WTC11 (cell line): ENCODE measurements at regions not wholly inside any gene's neighbourhood (a gene's known extent, or its start where the extent isn't known, plus 50 kb on each side); places are given as distances from the start of the nearest gene placed in this dataset.

Source experiments
- ATAC-seq: fragments of 200-7000 bp; cut with Tn5 transposase; 2 replicates; pipeline ENCODE4 v1.10.0; 2021; ENCODE audit warnings: mild to moderate bottlenecking, moderate library complexity
- CTCF ChIA-PET: fragments of 300-600 bp; sonication (Branson Sonifier 250); formaldehyde crosslinking; loops from one replicate; lab custom pipeline; 2021; ENCODE audit warnings: antibody characterized with exemption; lab: Charles Lee
- POLR2A ChIA-PET: fragments of 350-600 bp; sonication (Branson Sonifier 250); formaldehyde crosslinking; loops from one replicate; lab custom pipeline; 2021; ENCODE audit warnings: antibody characterized with exemption; lab: Charles Lee
- DNase-seq: peaks from one replicate; pipeline ENCODE4 v3.0.0; 2021; ENCODE audit warnings: low spot score
- H3K27ac Mint-ChIP-seq: 2 replicates; pipeline ENCODE4 v1.8.0; 2021; ENCODE audit warnings: mixed read lengths
- H3K27me3 Mint-ChIP-seq: 2 replicates; pipeline ENCODE4 v1.8.0; 2021; ENCODE audit warnings: low read depth, mild to moderate bottlenecking, moderate library complexity, mixed read lengths
- H3K36me3 Mint-ChIP-seq: 2 replicates; pipeline ENCODE4 v1.8.0; 2021; ENCODE audit warnings: mixed read lengths
- H3K4me1 Mint-ChIP-seq: 2 replicates; pipeline ENCODE4 v1.8.0; 2022; ENCODE audit warnings: mixed read lengths
- H3K4me3 Mint-ChIP-seq: 2 replicates; pipeline ENCODE4 v1.8.0; 2021; ENCODE audit warnings: mild to moderate bottlenecking, moderate library complexity, mixed read lengths
- H3K9me3 Mint-ChIP-seq: 2 replicates; pipeline ENCODE4 v1.8.0; 2021; ENCODE audit warnings: mixed read lengths
- CREB1 ChIP-seq: sonication (generic); formaldehyde crosslinking; IDR thresholded peaks from 2 replicates; pipeline ENCODE4 v1.8.0; 2023; ENCODE audit warnings: mild to moderate bottlenecking, missing genetic modification reagents
- CREM ChIP-seq: sonication (generic); formaldehyde crosslinking; IDR thresholded peaks from 2 replicates; pipeline ENCODE4 v1.8.1; 2022; ENCODE audit warnings: mild to moderate bottlenecking, missing genetic modification reagents, moderate library complexity
- ELF4 ChIP-seq: sonication (generic); formaldehyde crosslinking; IDR thresholded peaks from 2 replicates; pipeline ENCODE4 v1.8.1; 2022; ENCODE audit warnings: low read depth, mild to moderate bottlenecking, moderate library complexity, missing genetic modification reagents
- IRF2 ChIP-seq: sonication (generic); formaldehyde crosslinking; IDR thresholded peaks from 2 replicates; pipeline ENCODE4 v1.8.0; 2022; ENCODE audit warnings: low read depth, missing genetic modification reagents, borderline replicate concordance
- JUN ChIP-seq: sonication (generic); formaldehyde crosslinking; IDR thresholded peaks from 2 replicates; pipeline ENCODE4 v1.8.0; 2023; ENCODE audit warnings: mild to moderate bottlenecking, missing genetic modification reagents
- NFE2L1 ChIP-seq: sonication (generic); formaldehyde crosslinking; IDR thresholded peaks from 2 replicates; pipeline ENCODE4 v1.8.1; 2023; ENCODE audit warnings: missing genetic modification reagents
- OVOL2 ChIP-seq: fragments of 250-450 bp; sonication (Bioruptor Pico); IDR thresholded peaks from 2 replicates; pipeline ENCODE4 v1.9.0; 2021; ENCODE audit warnings: mild to moderate bottlenecking, borderline replicate concordance
- RELA ChIP-seq: sonication (generic); formaldehyde crosslinking; IDR thresholded peaks from 2 replicates; pipeline ENCODE4 v1.8.1; 2022; ENCODE audit warnings: missing genetic modification reagents, mild to moderate bottlenecking, borderline replicate concordance
- ZNF317 ChIP-seq: sonication (generic); formaldehyde crosslinking; IDR thresholded peaks from 2 replicates; pipeline ENCODE4 v1.8.1; 2023; ENCODE audit warnings: low read depth, mild to moderate bottlenecking, moderate library complexity, missing genetic modification reagents, borderline replicate concordance
- TF ChIP-seq, protein P1 (sequence below): sonication (generic); formaldehyde crosslinking; IDR thresholded peaks from 2 replicates; pipeline ENCODE4 v1.8.1; 2022; ENCODE audit warnings: mild to moderate bottlenecking, missing genetic modification reagents, moderate library complexity, borderline replicate concordance
- TF ChIP-seq, protein P2 (sequence below): sonication (generic); formaldehyde crosslinking; IDR thresholded peaks from 2 replicates; pipeline ENCODE4 v1.8.0; 2022; ENCODE audit warnings: missing genetic modification reagents
- TF ChIP-seq, protein P3 (sequence below): fragments of 250-450 bp; sonication (Bioruptor Pico); IDR thresholded peaks from 2 replicates; pipeline ENCODE4 v1.9.0; 2021; ENCODE audit warnings: mild to moderate bottlenecking, borderline replicate concordance
- TF ChIP-seq, protein P4 (sequence below): sonication (generic); formaldehyde crosslinking; IDR thresholded peaks from 2 replicates; pipeline ENCODE4 v1.8.1; 2022; ENCODE audit warnings: low read depth, missing genetic modification reagents, borderline replicate concordance
- TF ChIP-seq, protein P5 (sequence below): sonication (generic); formaldehyde crosslinking; IDR thresholded peaks from 2 replicates; pipeline ENCODE4 v1.8.1; 2022; ENCODE audit warnings: low read depth, mild to moderate bottlenecking, moderate library complexity, missing genetic modification reagents, borderline replicate concordance
- TF ChIP-seq, protein P6 (sequence below): fragments of 200-600 bp; IDR thresholded peaks from 2 replicates; pipeline ENCODE4 v1.8.0; 2022; ENCODE audit warnings: antibody characterized with exemption
- TF ChIP-seq, protein P7 (sequence below): sonication (generic); formaldehyde crosslinking; IDR thresholded peaks from 2 replicates; pipeline ENCODE4 v1.8.0; 2022; ENCODE audit warnings: mild to moderate bottlenecking, missing genetic modification reagents
- TF ChIP-seq, protein P8 (sequence below): sonication (generic); formaldehyde crosslinking; conservative IDR thresholded peaks from 2 replicates; pipeline ENCODE4 v1.8.1; 2022; ENCODE audit warnings: mild to moderate bottlenecking, missing genetic modification reagents
- TF ChIP-seq, protein P9 (sequence below): sonication (generic); formaldehyde crosslinking; IDR thresholded peaks from 2 replicates; pipeline ENCODE4 v1.8.1; 2023; ENCODE audit warnings: mild to moderate bottlenecking, missing genetic modification reagents
- TF ChIP-seq, protein P10 (sequence below): fragments of 250-450 bp; sonication (Bioruptor Pico); conservative IDR thresholded peaks from 2 replicates; pipeline ENCODE4 v1.9.0; 2021; ENCODE audit warnings: mild to moderate bottlenecking

DNA sequence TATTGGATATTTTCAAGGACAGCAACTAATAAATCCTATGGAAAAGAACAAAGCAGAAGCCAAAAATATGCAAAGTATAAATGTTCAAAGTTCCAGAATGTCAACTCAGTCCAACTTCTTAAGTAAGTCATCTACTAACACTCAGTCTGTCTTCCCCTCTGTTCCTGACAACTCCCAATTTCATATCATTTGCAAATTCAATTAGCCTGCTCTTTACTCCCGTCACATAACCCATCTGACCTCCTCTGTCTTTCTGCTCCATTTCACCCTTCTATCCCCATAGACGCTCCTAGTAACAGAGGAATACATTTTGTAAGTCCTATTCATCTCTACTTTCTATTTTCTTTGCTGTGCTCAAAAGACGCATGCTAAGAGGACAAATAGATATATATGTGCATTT, 659.8 kb upstream of the MEF2C start:
- no peaks in the 10 kb centered on the region for H3K27me3 Mint-ChIP-seq
- no peak for ATAC-seq
- H3K36me3 Mint-ChIP-seq: no peaks in the 10 kb centered on the region
- ChIA-PET POLR2A (no interaction called here), CTCF (no interaction called here)
- H3K4me1 Mint-ChIP-seq: peaks cover 30% of the 10 kb centered on the region
- H3K4me3 Mint-ChIP-seq: no peak overlapping the region
- no peak for TF ChIP-seq ZNF317 (CRISPR knock-in tag)
- TF ChIP-seq, protein P1, sequence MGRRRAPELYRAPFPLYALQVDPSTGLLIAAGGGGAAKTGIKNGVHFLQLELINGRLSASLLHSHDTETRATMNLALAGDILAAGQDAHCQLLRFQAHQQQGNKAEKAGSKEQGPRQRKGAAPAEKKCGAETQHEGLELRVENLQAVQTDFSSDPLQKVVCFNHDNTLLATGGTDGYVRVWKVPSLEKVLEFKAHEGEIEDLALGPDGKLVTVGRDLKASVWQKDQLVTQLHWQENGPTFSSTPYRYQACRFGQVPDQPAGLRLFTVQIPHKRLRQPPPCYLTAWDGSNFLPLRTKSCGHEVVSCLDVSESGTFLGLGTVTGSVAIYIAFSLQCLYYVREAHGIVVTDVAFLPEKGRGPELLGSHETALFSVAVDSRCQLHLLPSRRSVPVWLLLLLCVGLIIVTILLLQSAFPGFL (CRISPR knock-in tag): no peak
- no peak for TF ChIP-seq IRF2 (CRISPR knock-in tag)
- TF ChIP-seq, protein P2, sequence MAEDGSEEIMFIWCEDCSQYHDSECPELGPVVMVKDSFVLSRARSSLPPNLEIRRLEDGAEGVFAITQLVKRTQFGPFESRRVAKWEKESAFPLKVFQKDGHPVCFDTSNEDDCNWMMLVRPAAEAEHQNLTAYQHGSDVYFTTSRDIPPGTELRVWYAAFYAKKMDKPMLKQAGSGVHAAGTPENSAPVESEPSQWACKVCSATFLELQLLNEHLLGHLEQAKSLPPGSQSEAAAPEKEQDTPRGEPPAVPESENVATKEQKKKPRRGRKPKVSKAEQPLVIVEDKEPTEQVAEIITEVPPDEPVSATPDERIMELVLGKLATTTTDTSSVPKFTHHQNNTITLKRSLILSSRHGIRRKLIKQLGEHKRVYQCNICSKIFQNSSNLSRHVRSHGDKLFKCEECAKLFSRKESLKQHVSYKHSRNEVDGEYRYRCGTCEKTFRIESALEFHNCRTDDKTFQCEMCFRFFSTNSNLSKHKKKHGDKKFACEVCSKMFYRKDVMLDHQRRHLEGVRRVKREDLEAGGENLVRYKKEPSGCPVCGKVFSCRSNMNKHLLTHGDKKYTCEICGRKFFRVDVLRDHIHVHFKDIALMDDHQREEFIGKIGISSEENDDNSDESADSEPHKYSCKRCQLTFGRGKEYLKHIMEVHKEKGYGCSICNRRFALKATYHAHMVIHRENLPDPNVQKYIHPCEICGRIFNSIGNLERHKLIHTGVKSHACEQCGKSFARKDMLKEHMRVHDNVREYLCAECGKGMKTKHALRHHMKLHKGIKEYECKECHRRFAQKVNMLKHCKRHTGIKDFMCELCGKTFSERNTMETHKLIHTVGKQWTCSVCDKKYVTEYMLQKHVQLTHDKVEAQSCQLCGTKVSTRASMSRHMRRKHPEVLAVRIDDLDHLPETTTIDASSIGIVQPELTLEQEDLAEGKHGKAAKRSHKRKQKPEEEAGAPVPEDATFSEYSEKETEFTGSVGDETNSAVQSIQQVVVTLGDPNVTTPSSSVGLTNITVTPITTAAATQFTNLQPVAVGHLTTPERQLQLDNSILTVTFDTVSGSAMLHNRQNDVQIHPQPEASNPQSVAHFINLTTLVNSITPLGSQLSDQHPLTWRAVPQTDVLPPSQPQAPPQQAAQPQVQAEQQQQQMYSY (CRISPR knock-in tag): no peak
- no peak for TF ChIP-seq CREB1
- TF ChIP-seq, protein P3, sequence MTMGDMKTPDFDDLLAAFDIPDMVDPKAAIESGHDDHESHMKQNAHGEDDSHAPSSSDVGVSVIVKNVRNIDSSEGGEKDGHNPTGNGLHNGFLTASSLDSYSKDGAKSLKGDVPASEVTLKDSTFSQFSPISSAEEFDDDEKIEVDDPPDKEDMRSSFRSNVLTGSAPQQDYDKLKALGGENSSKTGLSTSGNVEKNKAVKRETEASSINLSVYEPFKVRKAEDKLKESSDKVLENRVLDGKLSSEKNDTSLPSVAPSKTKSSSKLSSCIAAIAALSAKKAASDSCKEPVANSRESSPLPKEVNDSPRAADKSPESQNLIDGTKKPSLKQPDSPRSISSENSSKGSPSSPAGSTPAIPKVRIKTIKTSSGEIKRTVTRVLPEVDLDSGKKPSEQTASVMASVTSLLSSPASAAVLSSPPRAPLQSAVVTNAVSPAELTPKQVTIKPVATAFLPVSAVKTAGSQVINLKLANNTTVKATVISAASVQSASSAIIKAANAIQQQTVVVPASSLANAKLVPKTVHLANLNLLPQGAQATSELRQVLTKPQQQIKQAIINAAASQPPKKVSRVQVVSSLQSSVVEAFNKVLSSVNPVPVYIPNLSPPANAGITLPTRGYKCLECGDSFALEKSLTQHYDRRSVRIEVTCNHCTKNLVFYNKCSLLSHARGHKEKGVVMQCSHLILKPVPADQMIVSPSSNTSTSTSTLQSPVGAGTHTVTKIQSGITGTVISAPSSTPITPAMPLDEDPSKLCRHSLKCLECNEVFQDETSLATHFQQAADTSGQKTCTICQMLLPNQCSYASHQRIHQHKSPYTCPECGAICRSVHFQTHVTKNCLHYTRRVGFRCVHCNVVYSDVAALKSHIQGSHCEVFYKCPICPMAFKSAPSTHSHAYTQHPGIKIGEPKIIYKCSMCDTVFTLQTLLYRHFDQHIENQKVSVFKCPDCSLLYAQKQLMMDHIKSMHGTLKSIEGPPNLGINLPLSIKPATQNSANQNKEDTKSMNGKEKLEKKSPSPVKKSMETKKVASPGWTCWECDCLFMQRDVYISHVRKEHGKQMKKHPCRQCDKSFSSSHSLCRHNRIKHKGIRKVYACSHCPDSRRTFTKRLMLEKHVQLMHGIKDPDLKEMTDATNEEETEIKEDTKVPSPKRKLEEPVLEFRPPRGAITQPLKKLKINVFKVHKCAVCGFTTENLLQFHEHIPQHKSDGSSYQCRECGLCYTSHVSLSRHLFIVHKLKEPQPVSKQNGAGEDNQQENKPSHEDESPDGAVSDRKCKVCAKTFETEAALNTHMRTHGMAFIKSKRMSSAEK: no peak
- TF ChIP-seq, protein P4, sequence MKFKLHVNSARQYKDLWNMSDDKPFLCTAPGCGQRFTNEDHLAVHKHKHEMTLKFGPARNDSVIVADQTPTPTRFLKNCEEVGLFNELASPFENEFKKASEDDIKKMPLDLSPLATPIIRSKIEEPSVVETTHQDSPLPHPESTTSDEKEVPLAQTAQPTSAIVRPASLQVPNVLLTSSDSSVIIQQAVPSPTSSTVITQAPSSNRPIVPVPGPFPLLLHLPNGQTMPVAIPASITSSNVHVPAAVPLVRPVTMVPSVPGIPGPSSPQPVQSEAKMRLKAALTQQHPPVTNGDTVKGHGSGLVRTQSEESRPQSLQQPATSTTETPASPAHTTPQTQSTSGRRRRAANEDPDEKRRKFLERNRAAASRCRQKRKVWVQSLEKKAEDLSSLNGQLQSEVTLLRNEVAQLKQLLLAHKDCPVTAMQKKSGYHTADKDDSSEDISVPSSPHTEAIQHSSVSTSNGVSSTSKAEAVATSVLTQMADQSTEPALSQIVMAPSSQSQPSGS (CRISPR knock-in tag): no peak
- no peak for TF ChIP-seq JUN (CRISPR knock-in tag)
- TF ChIP-seq OVOL2 (CRISPR knock-in tag): no peak
- no peak for TF ChIP-seq ELF4 (CRISPR knock-in tag)
- TF ChIP-seq, protein P5, sequence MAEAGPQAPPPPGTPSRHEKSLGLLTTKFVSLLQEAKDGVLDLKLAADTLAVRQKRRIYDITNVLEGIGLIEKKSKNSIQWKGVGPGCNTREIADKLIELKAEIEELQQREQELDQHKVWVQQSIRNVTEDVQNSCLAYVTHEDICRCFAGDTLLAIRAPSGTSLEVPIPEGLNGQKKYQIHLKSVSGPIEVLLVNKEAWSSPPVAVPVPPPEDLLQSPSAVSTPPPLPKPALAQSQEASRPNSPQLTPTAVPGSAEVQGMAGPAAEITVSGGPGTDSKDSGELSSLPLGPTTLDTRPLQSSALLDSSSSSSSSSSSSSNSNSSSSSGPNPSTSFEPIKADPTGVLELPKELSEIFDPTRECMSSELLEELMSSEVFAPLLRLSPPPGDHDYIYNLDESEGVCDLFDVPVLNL: no peak
- TF ChIP-seq, protein P6, sequence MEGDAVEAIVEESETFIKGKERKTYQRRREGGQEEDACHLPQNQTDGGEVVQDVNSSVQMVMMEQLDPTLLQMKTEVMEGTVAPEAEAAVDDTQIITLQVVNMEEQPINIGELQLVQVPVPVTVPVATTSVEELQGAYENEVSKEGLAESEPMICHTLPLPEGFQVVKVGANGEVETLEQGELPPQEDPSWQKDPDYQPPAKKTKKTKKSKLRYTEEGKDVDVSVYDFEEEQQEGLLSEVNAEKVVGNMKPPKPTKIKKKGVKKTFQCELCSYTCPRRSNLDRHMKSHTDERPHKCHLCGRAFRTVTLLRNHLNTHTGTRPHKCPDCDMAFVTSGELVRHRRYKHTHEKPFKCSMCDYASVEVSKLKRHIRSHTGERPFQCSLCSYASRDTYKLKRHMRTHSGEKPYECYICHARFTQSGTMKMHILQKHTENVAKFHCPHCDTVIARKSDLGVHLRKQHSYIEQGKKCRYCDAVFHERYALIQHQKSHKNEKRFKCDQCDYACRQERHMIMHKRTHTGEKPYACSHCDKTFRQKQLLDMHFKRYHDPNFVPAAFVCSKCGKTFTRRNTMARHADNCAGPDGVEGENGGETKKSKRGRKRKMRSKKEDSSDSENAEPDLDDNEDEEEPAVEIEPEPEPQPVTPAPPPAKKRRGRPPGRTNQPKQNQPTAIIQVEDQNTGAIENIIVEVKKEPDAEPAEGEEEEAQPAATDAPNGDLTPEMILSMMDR: no peak
- no peak for TF ChIP-seq RELA (CRISPR knock-in tag)
- TF ChIP-seq, protein P7, sequence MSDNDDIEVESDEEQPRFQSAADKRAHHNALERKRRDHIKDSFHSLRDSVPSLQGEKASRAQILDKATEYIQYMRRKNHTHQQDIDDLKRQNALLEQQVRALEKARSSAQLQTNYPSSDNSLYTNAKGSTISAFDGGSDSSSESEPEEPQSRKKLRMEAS (CRISPR knock-in tag): no peak
- no peak for TF ChIP-seq NFE2L1 (CRISPR knock-in tag)
- TF ChIP-seq, protein P8, sequence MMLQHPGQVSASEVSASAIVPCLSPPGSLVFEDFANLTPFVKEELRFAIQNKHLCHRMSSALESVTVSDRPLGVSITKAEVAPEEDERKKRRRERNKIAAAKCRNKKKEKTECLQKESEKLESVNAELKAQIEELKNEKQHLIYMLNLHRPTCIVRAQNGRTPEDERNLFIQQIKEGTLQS (CRISPR knock-in tag): no peak
- no peak for TF ChIP-seq CREM (CRISPR knock-in tag)
- TF ChIP-seq, protein P9, sequence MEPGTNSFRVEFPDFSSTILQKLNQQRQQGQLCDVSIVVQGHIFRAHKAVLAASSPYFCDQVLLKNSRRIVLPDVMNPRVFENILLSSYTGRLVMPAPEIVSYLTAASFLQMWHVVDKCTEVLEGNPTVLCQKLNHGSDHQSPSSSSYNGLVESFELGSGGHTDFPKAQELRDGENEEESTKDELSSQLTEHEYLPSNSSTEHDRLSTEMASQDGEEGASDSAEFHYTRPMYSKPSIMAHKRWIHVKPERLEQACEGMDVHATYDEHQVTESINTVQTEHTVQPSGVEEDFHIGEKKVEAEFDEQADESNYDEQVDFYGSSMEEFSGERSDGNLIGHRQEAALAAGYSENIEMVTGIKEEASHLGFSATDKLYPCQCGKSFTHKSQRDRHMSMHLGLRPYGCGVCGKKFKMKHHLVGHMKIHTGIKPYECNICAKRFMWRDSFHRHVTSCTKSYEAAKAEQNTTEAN (CRISPR knock-in tag): no peak
- TF ChIP-seq, protein P10, sequence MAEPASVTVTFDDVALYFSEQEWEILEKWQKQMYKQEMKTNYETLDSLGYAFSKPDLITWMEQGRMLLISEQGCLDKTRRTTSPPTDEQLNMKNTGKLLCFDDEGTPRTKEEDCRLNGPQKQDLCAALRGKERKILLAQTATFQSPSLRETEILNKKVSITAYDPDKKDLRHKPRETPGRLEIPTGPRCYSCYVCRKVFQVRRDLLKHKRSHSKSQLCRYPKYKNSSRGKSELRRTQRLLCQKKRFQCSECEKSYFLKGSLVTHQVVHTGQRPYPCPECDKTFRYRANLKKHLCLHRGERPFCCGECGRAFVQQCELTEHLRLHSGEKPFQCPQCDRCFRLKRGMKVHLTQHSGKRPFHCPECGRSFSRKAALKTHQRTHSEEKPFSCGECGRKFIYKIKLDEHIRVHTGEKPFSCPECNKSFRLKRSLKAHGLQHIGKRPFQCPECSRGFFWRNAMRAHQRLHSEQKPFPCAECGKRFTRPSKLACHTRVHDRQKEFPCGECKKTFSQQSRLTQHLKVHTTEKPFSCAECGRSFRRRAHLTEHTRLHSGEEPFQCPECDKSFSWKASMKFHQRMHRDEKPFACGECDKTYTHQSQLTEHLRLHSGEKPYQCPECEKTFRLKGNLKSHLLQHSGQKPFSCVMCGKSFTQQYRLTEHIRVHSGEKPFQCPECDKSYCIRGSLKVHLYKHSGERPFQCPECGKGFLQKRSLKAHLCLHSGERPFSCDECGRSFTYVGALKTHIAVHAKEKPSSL (CRISPR knock-in tag): no peak
- DNase-seq: no peak
- H3K27ac Mint-ChIP-seq: no peak overlapping the region
- H3K9me3 Mint-ChIP-seq: no peaks in the 10 kb centered on the region
